SK-N-SH (cell line): ENCODE measurements at regions not wholly inside any gene's neighbourhood (a gene's known extent, or its start where the extent isn't known, plus 50 kb on each side); places are given as distances from the start of the nearest gene placed in this dataset.

Source experiments
- CTCF ChIA-PET: fragments of 300-600, 350-600 bp; formaldehyde crosslinking; extraction: SDS; loops from one replicate; lab custom pipeline; 2021; lab: Yijun Ruan, JAX
- POLR2A ChIA-PET: fragments of 350-600 bp; sonication (Branson Sonifier 250); formaldehyde crosslinking; extraction: SDS; loops from one replicate; lab custom pipeline; 2020; ENCODE audit warnings: antibody characterized with exemption, inconsistent platforms; lab: Yijun Ruan, JAX
- DNase-seq: peaks from one replicate; pipeline ENCODE4 v3.0.0; 2012
- H2AFZ ChIP-seq: fragments of 200-600 bp; sonication (generic); 2 replicates; pipeline ENCODE4 v1.8.1; 2016; ENCODE audit warnings: antibody characterized with exemption, mild to moderate bottlenecking, low read depth
- H3F3A ChIP-seq: fragments of 200-600 bp; sonication (generic); replicated peaks from 2 replicates; pipeline ENCODE3; 2016; ENCODE audit warnings: antibody characterized with exemption, mild to moderate bottlenecking; ENCODE audit not compliant: insufficient read depth
- H3K27ac ChIP-seq, 2 experiments: fragments of 200-500 bp in 1 of 2; fragments of 200-600 bp in 1 of 2; sonication (Bioruptor generic) in 1 of 2; sonication (generic), shearing (Covaris generic) in 1 of 2; 2 replicates each; pipeline versions ENCODE4 v1.5.1 to v1.6.1; 2014 to 2016; ENCODE audit warnings: low read depth in 2 of 2, inconsistent platforms in 1 of 2, low read length in 1 of 2, mild to moderate bottlenecking in 1 of 2, mixed read lengths in 1 of 2
- H3K27me3 ChIP-seq: fragments of 200-600 bp; sonication (generic), shearing (Covaris generic); 2 replicates; pipeline ENCODE4 v1.6.1; 2016; ENCODE audit warnings: mixed run types; ENCODE audit not compliant: insufficient read depth
- H3K36me3 ChIP-seq, 2 experiments: fragments of 200-500 bp in 1 of 2; fragments of 200-600 bp in 1 of 2; sonication (Bioruptor generic) in 1 of 2; sonication (generic) in 1 of 2; replicated peaks in 1 of 2; 2 replicates each; pipeline versions ENCODE3 to v1.5.1; 2014 to 2016; ENCODE audit warnings: low read length in 1 of 2, mild to moderate bottlenecking in 1 of 2; ENCODE audit not compliant: insufficient read depth in 2 of 2, control insufficient read depth in 1 of 2
- H3K4me1 ChIP-seq, 2 experiments: fragments of 200-500 bp in 1 of 2; fragments of 200-600 bp in 1 of 2; sonication (Bioruptor generic) in 1 of 2; sonication (generic), shearing (Covaris generic) in 1 of 2; 2 replicates each; pipeline versions ENCODE4 v1.5.1 to v1.6.1; 2014 to 2016; ENCODE audit warnings: low read depth in 1 of 2, low read length in 1 of 2, mixed run types in 1 of 2; ENCODE audit not compliant: insufficient read depth in 2 of 2, control insufficient read depth in 1 of 2
- H3K4me2 ChIP-seq: fragments of 200-600 bp; sonication (generic), shearing (Covaris generic); 2 replicates; pipeline ENCODE4 v1.6.1; 2017; ENCODE audit warnings: mixed run types
- H3K4me3 ChIP-seq, 2 experiments: fragments of 200-500 bp in 1 of 2; fragments of 200-600 bp in 1 of 2; sonication (Bioruptor generic) in 1 of 2; sonication (generic), shearing (Covaris generic) in 1 of 2; 2 replicates each; pipeline versions ENCODE4 v1.5.1 to v1.8.1; 2014 to 2016; ENCODE audit warnings: low read depth in 2 of 2, inconsistent platforms in 1 of 2, low read length in 1 of 2, mild to moderate bottlenecking in 1 of 2, mixed read lengths in 1 of 2, moderate library complexity in 1 of 2
- H3K79me2 ChIP-seq: fragments of 200-600 bp; sonication (generic); 2 replicates; pipeline ENCODE4 v1.8.1; 2017; ENCODE audit warnings: mild to moderate bottlenecking; ENCODE audit not compliant: insufficient read depth
- H3K9ac ChIP-seq: fragments of 200-600 bp; sonication (generic); 2 replicates; pipeline ENCODE4 v1.6.1; 2017; ENCODE audit warnings: mixed run types
- H3K9me2 ChIP-seq: fragments of 200-600 bp; sonication (generic); 2 replicates; pipeline ENCODE4 v1.6.1; 2017; ENCODE audit warnings: mixed run types
- H3K9me3 ChIP-seq: fragments of 200-600 bp; sonication (generic); 2 replicates; pipeline ENCODE4 v1.6.1; 2017; ENCODE audit warnings: mixed run types, mild to moderate bottlenecking, moderate library complexity
- H4K20me1 ChIP-seq: fragments of 200-600 bp; sonication (generic); 2 replicates; pipeline ENCODE4 v1.6.1; 2017; ENCODE audit warnings: mild to moderate bottlenecking, mixed run types; ENCODE audit not compliant: insufficient read depth
- CHD2 ChIP-seq: fragments of 150-350 bp; IDR thresholded peaks from 2 replicates; pipeline ENCODE4 v1.6.1; 2018; ENCODE audit warnings: low read length; ENCODE audit not compliant: partially characterized antibody
- EP300 ChIP-seq, 2 experiments: IDR thresholded peaks; 2 replicates each; pipeline versions ENCODE4 v1.4.0 to v1.6.1; 2012; ENCODE audit warnings: borderline replicate concordance in 1 of 2, low read depth in 1 of 2, low read length in 1 of 2
- EZH2phosphoT487 ChIP-seq: fragments of 200-600 bp; sonication (generic); IDR thresholded peaks from 2 replicates; pipeline ENCODE4 v1.6.1; 2017; ENCODE audit warnings: low read depth, mixed run types, mild to moderate bottlenecking, antibody characterized with exemption, moderate library complexity, borderline replicate concordance
- FOXJ3 ChIP-seq: sonication (generic); formaldehyde crosslinking; IDR thresholded peaks from 2 replicates; pipeline ENCODE4 v1.5.1; 2020; ENCODE audit warnings: mild to moderate bottlenecking, missing genetic modification reagents
- FOXM1 ChIP-seq: IDR thresholded peaks from 2 replicates; pipeline ENCODE4 v1.4.0; 2012; ENCODE audit warnings: low read depth, mild to moderate bottlenecking
- GATA2 ChIP-seq: sonication (generic); formaldehyde crosslinking; IDR thresholded peaks from 2 replicates; pipeline ENCODE4 v1.5.0; 2020; ENCODE audit warnings: mild to moderate bottlenecking, missing genetic modification reagents
- JUND ChIP-seq: IDR thresholded peaks from 2 replicates; pipeline ENCODE4 v1.4.0; 2012
- MEF2A ChIP-seq: IDR thresholded peaks from 2 replicates; pipeline ENCODE4 v1.4.0; 2012; ENCODE audit warnings: low read depth, borderline replicate concordance
- MXI1 ChIP-seq: IDR thresholded peaks from 2 replicates; pipeline ENCODE4 v1.6.1; 2012; ENCODE audit warnings: mild to moderate bottlenecking, low read depth, low read length, improper control_type of control experiment
- NFIC ChIP-seq: IDR thresholded peaks from 2 replicates; pipeline ENCODE4 v1.4.0; 2012; ENCODE audit warnings: borderline replicate concordance
- POLR2AphosphoS5 ChIP-seq: IDR thresholded peaks from 2 replicates; pipeline ENCODE4 v1.6.1; 2012; ENCODE audit warnings: low read depth, low read length
- RCOR1 ChIP-seq: fragments of 150-350 bp; IDR thresholded peaks from 2 replicates; pipeline ENCODE4 v1.6.1; 2017; ENCODE audit warnings: antibody characterized with exemption, low read length
- RFX5 ChIP-seq: IDR thresholded peaks from 2 replicates; pipeline ENCODE4 v1.6.1; 2012; ENCODE audit warnings: mild to moderate bottlenecking, improper control_type of control experiment, low read length
- RXRA ChIP-seq: IDR thresholded peaks from 2 replicates; pipeline ENCODE4 v1.4.0; 2012; ENCODE audit warnings: low read depth, mild to moderate bottlenecking, borderline replicate concordance
- SIN3A ChIP-seq: IDR thresholded peaks from 2 replicates; pipeline ENCODE4 v1.6.1; 2012; ENCODE audit warnings: low read depth, mild to moderate bottlenecking, low read length, moderate library complexity, borderline replicate concordance
- TCF12 ChIP-seq: IDR thresholded peaks from 2 replicates; pipeline ENCODE4 v1.4.0; 2012
- TEAD4 ChIP-seq: IDR thresholded peaks from 2 replicates; pipeline ENCODE4 v1.4.0; 2012; ENCODE audit warnings: mild to moderate bottlenecking, borderline replicate concordance; ENCODE audit not compliant: insufficient read depth
- YY1 ChIP-seq: IDR thresholded peaks from 2 replicates; pipeline ENCODE4 v1.4.0; 2012; ENCODE audit warnings: low read depth, mild to moderate bottlenecking
- WGBS: methylation state at CpG from one replicate; pipeline ENCODE4 v1.1.6; 2017; ENCODE audit warnings: low lambda C conversion rate; 5-methylcytosine and 5-hydroxymethylcytosine counted together
- TF ChIP-seq, protein P1 (sequence below): IDR thresholded peaks from 2 replicates; pipeline ENCODE4; 2012
- TF ChIP-seq, protein P2 (sequence below): fragments of 150-350 bp; IDR thresholded peaks from 2 replicates; pipeline ENCODE4 v1.6.1; 2017; ENCODE audit warnings: antibody characterized with exemption, low read length, low read depth, borderline replicate concordance
- TF ChIP-seq, protein P3 (sequence below): IDR thresholded peaks from 2 replicates; pipeline ENCODE4 v1.4.0; 2012; ENCODE audit warnings: low read depth
- TF ChIP-seq, protein P4 (sequence below): fragments of 200-600 bp; sonication (generic); IDR thresholded peaks from 2 replicates; pipeline ENCODE4 v1.6.1; 2017; ENCODE audit warnings: antibody characterized with exemption, mild to moderate bottlenecking, moderate library complexity

GRCh38 chr14:89095036-89095435 is 270.6 kb downstream of the TTC8 start (continued):
- TF ChIP-seq, protein P1, sequence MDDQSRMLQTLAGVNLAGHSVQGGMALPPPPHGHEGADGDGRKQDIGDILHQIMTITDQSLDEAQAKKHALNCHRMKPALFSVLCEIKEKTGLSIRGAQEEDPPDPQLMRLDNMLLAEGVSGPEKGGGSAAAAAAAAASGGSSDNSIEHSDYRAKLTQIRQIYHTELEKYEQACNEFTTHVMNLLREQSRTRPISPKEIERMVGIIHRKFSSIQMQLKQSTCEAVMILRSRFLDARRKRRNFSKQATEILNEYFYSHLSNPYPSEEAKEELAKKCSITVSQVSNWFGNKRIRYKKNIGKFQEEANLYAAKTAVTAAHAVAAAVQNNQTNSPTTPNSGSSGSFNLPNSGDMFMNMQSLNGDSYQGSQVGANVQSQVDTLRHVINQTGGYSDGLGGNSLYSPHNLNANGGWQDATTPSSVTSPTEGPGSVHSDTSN, result no peak
- TF ChIP-seq RXRA (no peak), POLR2AphosphoS5 (no peak)
- TF ChIP-seq, protein P2, sequence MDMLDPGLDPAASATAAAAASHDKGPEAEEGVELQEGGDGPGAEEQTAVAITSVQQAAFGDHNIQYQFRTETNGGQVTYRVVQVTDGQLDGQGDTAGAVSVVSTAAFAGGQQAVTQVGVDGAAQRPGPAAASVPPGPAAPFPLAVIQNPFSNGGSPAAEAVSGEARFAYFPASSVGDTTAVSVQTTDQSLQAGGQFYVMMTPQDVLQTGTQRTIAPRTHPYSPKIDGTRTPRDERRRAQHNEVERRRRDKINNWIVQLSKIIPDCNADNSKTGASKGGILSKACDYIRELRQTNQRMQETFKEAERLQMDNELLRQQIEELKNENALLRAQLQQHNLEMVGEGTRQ, result no peak

DNA sequence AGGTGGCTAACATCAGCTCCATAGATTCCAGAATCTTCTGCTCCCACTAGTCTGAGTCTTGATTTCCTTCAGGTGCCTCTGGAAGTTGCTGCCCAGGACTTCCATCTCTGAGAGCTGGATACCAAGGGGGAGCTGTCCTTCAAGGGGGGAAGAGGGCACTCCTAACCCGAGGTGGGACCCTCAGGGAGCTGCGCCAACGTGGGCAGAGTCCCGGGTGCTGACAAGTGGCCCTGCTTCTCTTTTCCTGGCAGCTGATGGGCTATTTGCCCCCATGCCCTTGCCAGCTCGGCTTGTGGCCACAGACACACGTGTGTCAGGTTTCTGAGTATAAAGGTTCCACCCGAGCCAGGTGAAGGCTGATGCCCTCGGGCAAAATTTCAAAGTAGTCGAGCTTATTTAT is 272.5 kb downstream of the TTC8 start:
- Histone ChIP-seq H3K4me3 (no peak overlapping the region), H3F3A (no peaks in the 10 kb centered on the region), H3K9me2 (no peaks in the 10 kb centered on the region), H3K27me3 (no peaks in the 10 kb centered on the region), H3K79me2 (no peaks in the 10 kb centered on the region), H3K36me3 (no peaks in the 10 kb centered on the region), H3K9me3 (no peaks in the 10 kb centered on the region), H3K9ac (no peak overlapping the region), H3K4me1 (no peaks in the 10 kb centered on the region), H2AFZ (no peak overlapping the region), H3K27ac (no peak overlapping the region), H3K4me2 (no peak overlapping the region), H4K20me1 (no peaks in the 10 kb centered on the region)
- CTCF ChIA-PET, result no interaction called here
- 17% methylated on average over 2 of the region's 9 CpGs for WGBS
- POLR2A ChIA-PET, result no interaction called here
- DNase-seq, result no peak
- TF ChIP-seq JUND (no peak), NFIC (no peak), FOXM1 (no peak), CHD2 (no peak), MEF2A (no peak), RFX5 (no peak), FOXJ3 (CRISPR knock-in tag) (no peak), SIN3A (no peak), GATA2 (CRISPR knock-in tag) (no peak), RCOR1 (no peak), EZH2phosphoT487 (no peak), TCF12 (no peak), TEAD4 (no peak), EP300 (IDR thresholded peaks at IDR 0.05; ENCODE audit: borderline replicate concordance in 1 of 2, low read depth in 1 of 2, low read length in 1 of 2) (no peak), MXI1 (no peak), YY1 (no peak)
- TF ChIP-seq, protein P3, sequence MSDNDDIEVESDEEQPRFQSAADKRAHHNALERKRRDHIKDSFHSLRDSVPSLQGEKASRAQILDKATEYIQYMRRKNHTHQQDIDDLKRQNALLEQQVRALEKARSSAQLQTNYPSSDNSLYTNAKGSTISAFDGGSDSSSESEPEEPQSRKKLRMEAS, result no peak
- TF ChIP-seq, protein P1, result no peak
- TF ChIP-seq, protein P4, sequence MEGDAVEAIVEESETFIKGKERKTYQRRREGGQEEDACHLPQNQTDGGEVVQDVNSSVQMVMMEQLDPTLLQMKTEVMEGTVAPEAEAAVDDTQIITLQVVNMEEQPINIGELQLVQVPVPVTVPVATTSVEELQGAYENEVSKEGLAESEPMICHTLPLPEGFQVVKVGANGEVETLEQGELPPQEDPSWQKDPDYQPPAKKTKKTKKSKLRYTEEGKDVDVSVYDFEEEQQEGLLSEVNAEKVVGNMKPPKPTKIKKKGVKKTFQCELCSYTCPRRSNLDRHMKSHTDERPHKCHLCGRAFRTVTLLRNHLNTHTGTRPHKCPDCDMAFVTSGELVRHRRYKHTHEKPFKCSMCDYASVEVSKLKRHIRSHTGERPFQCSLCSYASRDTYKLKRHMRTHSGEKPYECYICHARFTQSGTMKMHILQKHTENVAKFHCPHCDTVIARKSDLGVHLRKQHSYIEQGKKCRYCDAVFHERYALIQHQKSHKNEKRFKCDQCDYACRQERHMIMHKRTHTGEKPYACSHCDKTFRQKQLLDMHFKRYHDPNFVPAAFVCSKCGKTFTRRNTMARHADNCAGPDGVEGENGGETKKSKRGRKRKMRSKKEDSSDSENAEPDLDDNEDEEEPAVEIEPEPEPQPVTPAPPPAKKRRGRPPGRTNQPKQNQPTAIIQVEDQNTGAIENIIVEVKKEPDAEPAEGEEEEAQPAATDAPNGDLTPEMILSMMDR, result no peak
